ENCODE measurements at regions not wholly inside any gene's neighbourhood (a gene's known extent, or its start where the extent isn't known, plus 50 kb on each side); places are given as distances from the start of the nearest gene placed in this dataset.

DNA sequence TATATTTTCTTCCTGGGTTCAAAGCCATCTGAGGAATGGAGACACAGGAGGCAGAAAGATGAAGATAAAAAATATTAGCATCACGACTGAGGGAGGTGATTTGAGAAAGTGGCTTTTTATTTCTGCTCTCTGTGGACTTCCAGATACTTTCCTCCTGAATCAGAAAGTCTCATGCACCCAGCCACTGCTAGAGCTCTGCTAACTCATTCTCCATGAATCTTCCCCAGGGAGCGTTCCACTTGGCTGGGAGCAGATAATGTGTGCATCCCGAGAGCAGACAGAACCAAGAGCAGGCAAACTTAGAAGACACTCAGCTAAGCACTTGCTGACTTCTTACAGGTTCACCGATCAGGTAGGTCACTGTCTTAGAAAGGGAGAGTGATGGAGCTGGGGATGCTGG, 264.1 kb upstream of the THUMPD2 start:
- TF ChIP-seq EZH2 (IDR thresholded peaks at IDR 0.05) (no peak), POLR2AphosphoS5 (IDR thresholded peaks at IDR 0.05; ENCODE audit: borderline replicate concordance, low read depth, low read length) (no peak), FOXP2 (optimal IDR thresholded peaks at IDR 0.05; ENCODE audit: control extremely low read depth, extremely low read length, insufficient read depth) (no peak)
